WTC11 (cell line): ENCODE measurements at regions not wholly inside any gene's neighbourhood (a gene's known extent, or its start where the extent isn't known, plus 50 kb on each side); places are given as distances from the start of the nearest gene placed in this dataset.
A peak's percentile ranks its signal among the peaks of the same experiment; 100 is the strongest.

Source experiments
- ATAC-seq: fragments of 200-7000 bp; cut with Tn5 transposase; 2 replicates; pipeline ENCODE4 v1.10.0; 2021; ENCODE audit warnings: mild to moderate bottlenecking, moderate library complexity
- CTCF ChIA-PET: fragments of 300-600 bp; sonication (Branson Sonifier 250); formaldehyde crosslinking; loops from one replicate; lab custom pipeline; 2021; ENCODE audit warnings: antibody characterized with exemption; lab: Charles Lee
- POLR2A ChIA-PET: fragments of 350-600 bp; sonication (Branson Sonifier 250); formaldehyde crosslinking; loops from one replicate; lab custom pipeline; 2021; ENCODE audit warnings: antibody characterized with exemption; lab: Charles Lee
- DNase-seq: peaks from one replicate; pipeline ENCODE4 v3.0.0; 2021; ENCODE audit warnings: low spot score
- H3K27ac Mint-ChIP-seq: 2 replicates; pipeline ENCODE4 v1.8.0; 2021; ENCODE audit warnings: mixed read lengths
- H3K27me3 Mint-ChIP-seq: 2 replicates; pipeline ENCODE4 v1.8.0; 2021; ENCODE audit warnings: low read depth, mild to moderate bottlenecking, moderate library complexity, mixed read lengths
- H3K36me3 Mint-ChIP-seq: 2 replicates; pipeline ENCODE4 v1.8.0; 2021; ENCODE audit warnings: mixed read lengths
- H3K4me1 Mint-ChIP-seq: 2 replicates; pipeline ENCODE4 v1.8.0; 2022; ENCODE audit warnings: mixed read lengths
- H3K4me3 Mint-ChIP-seq: 2 replicates; pipeline ENCODE4 v1.8.0; 2021; ENCODE audit warnings: mild to moderate bottlenecking, moderate library complexity, mixed read lengths
- H3K9me3 Mint-ChIP-seq: 2 replicates; pipeline ENCODE4 v1.8.0; 2021; ENCODE audit warnings: mixed read lengths
- CDX4 ChIP-seq: fragments of 250-450 bp; sonication (Bioruptor Pico); IDR thresholded peaks from 2 replicates; pipeline ENCODE4 v1.9.0; 2021; ENCODE audit warnings: moderate library complexity, mild to moderate bottlenecking, inconsistent platforms, borderline replicate concordance
- ERG ChIP-seq: fragments of 250-450 bp; sonication (Bioruptor Pico); IDR thresholded peaks from 2 replicates; pipeline ENCODE4 v1.8.0; 2021; ENCODE audit warnings: mild to moderate bottlenecking
- FOXJ3 ChIP-seq: sonication (generic); formaldehyde crosslinking; IDR thresholded peaks from 2 replicates; pipeline ENCODE4 v1.9.0; 2021; ENCODE audit warnings: missing genetic modification reagents, mild to moderate bottlenecking, borderline replicate concordance
- MYBL2 ChIP-seq: sonication (generic); formaldehyde crosslinking; IDR thresholded peaks from 2 replicates; pipeline ENCODE4 v1.8.1; 2023; ENCODE audit warnings: mild to moderate bottlenecking, moderate library complexity, missing genetic modification reagents
- NFATC4 ChIP-seq: fragments of 250-450 bp; sonication (Bioruptor Pico); IDR thresholded peaks from 2 replicates; pipeline ENCODE4 v1.9.0; 2021; ENCODE audit warnings: mild to moderate bottlenecking
- NFE2L1 ChIP-seq: sonication (generic); formaldehyde crosslinking; IDR thresholded peaks from 2 replicates; pipeline ENCODE4 v1.8.1; 2023; ENCODE audit warnings: missing genetic modification reagents
- NFYB ChIP-seq: sonication (generic); formaldehyde crosslinking; conservative IDR thresholded peaks from 2 replicates; pipeline ENCODE4 v1.8.0; 2022; ENCODE audit warnings: low read depth, missing genetic modification reagents
- NR3C1 ChIP-seq: sonication (generic); formaldehyde crosslinking; conservative IDR thresholded peaks from 2 replicates; pipeline ENCODE4 v1.8.1; 2023; ENCODE audit warnings: low read depth, mild to moderate bottlenecking, missing genetic modification reagents
- PRDM15 ChIP-seq: sonication (generic); formaldehyde crosslinking; IDR thresholded peaks from 2 replicates; pipeline ENCODE4 v1.8.0; 2022; ENCODE audit warnings: missing genetic modification reagents
- PRRX2 ChIP-seq: fragments of 250-450 bp; sonication (Bioruptor Pico); IDR thresholded peaks from 2 replicates; pipeline ENCODE4 v1.8.0; 2021; ENCODE audit warnings: mild to moderate bottlenecking
- RELA ChIP-seq: sonication (generic); formaldehyde crosslinking; IDR thresholded peaks from 2 replicates; pipeline ENCODE4 v1.8.1; 2022; ENCODE audit warnings: missing genetic modification reagents, mild to moderate bottlenecking, borderline replicate concordance
- SP1 ChIP-seq: sonication (generic); formaldehyde crosslinking; conservative IDR thresholded peaks from 2 replicates; pipeline ENCODE4 v1.8.1; 2022; ENCODE audit warnings: missing genetic modification reagents
- TCF7 ChIP-seq: sonication (generic); formaldehyde crosslinking; IDR thresholded peaks from 2 replicates; pipeline ENCODE4 v1.8.0; 2022; ENCODE audit warnings: mild to moderate bottlenecking, low read depth, missing genetic modification reagents, moderate library complexity
- TEAD4 ChIP-seq: sonication (generic); formaldehyde crosslinking; IDR thresholded peaks from 2 replicates; pipeline ENCODE4 v1.8.0; 2022; ENCODE audit warnings: mild to moderate bottlenecking, missing genetic modification reagents
- USF1 ChIP-seq: sonication (generic); formaldehyde crosslinking; IDR thresholded peaks from 2 replicates; pipeline ENCODE4 v1.8.0; 2022; ENCODE audit warnings: mild to moderate bottlenecking, missing genetic modification reagents
- ZMAT4 ChIP-seq: fragments of 250-450 bp; sonication (Bioruptor Pico); IDR thresholded peaks from 2 replicates; pipeline ENCODE4 v1.9.0; 2021; ENCODE audit warnings: mild to moderate bottlenecking
- ZNF423 ChIP-seq: fragments of 250-450 bp; sonication (Bioruptor Pico); IDR thresholded peaks from 2 replicates; pipeline ENCODE4 v2.1.2; 2022; ENCODE audit warnings: mild to moderate bottlenecking, moderate library complexity
- ZNF532 ChIP-seq: fragments of 250-450 bp; sonication (Bioruptor Pico); IDR thresholded peaks from 2 replicates; pipeline ENCODE4 v1.9.0; 2021; ENCODE audit warnings: mild to moderate bottlenecking, borderline replicate concordance

- TF ChIP-seq ZNF532 (CRISPR knock-in tag): no peak
- TF ChIP-seq, all 79 proteins: peak for 0
Measured at GRCh38 chr10:86598151-86598550, 56.2 kb upstream of the OPN4 start (continued).

- Mint-ChIP-seq H3K27me3 (peaks cover 2% of the 10 kb centered on the region; the same call in 1 of the 2 replicates), H3K4me3 (no peak overlapping the region), H3K9me3 (no peaks in the 10 kb centered on the region), H3K36me3 (no peaks in the 10 kb centered on the region), H3K27ac (no peak overlapping the region), H3K4me1 (peaks cover 21% of the 10 kb centered on the region)
- POLR2A ChIA-PET: no interaction called here
- ATAC-seq: no peak
- DNase-seq: no peak
- TF ChIP-seq PRRX2 (CRISPR knock-in tag) (no peak), NFYB (CRISPR knock-in tag) (no peak), ZMAT4 (CRISPR knock-in tag) (no peak), ERG (CRISPR knock-in tag) (no peak)
- TF ChIP-seq, all 79 proteins: peak for 0
- CTCF ChIA-PET: interaction anchor here (1.0 to 1.7 kb wide), 2 partner anchors 14 to 199 kb away, joined by 3 to 6 read pairs; no protein-coding TSS in a partner anchor
Measured at GRCh38 chr10:86599041-86599440, 55.3 kb upstream of the OPN4 start.

GRCh38 chr10:86599729-86600128, 54.6 kb upstream of the OPN4 start:
- DNase-seq (peak; percentile 61), ATAC-seq (peak; percentile 99)
- H3K4me3 Mint-ChIP-seq: no peak overlapping the region
- no peaks in the 10 kb centered on the region for H3K9me3 Mint-ChIP-seq
- no peak overlapping the region for H3K27ac Mint-ChIP-seq
- H3K36me3 Mint-ChIP-seq: no peaks in the 10 kb centered on the region
- H3K4me1 Mint-ChIP-seq: peaks cover 21% of the 10 kb centered on the region
- CTCF ChIA-PET: interaction anchor here (1.0 to 1.7 kb wide), 2 partner anchors 14 to 32 kb away, joined by 3 to 6 read pairs; no protein-coding TSS in a partner anchor
- peaks cover 2% of the 10 kb centered on the region; the same call in 1 of the 2 replicates for H3K27me3 Mint-ChIP-seq
- no peak for TF ChIP-seq RELA (CRISPR knock-in tag)
- TF ChIP-seq CDX4: no peak
- no peak for TF ChIP-seq PRDM15
- POLR2A ChIA-PET: no interaction called here

GRCh38 chr10:86600296-86600695, 54.1 kb upstream of the OPN4 start:
- no peak overlapping the region for H3K27ac Mint-ChIP-seq
- H3K9me3 Mint-ChIP-seq: no peaks in the 10 kb centered on the region
- no peak for DNase-seq
- H3K27me3 Mint-ChIP-seq: peaks cover 2% of the 10 kb centered on the region; the same call in 1 of the 2 replicates
- ChIA-PET CTCF (interaction anchor here (1.0 to 1.7 kb wide), 2 partner anchors 15 to 31 kb away, joined by 3 to 6 read pairs; no protein-coding TSS in a partner anchor), POLR2A (no interaction called here)
- ATAC-seq: no peak
- H3K4me3 Mint-ChIP-seq: no peak overlapping the region; the same call in 1 of the 2 replicates
- no peaks in the 10 kb centered on the region for H3K36me3 Mint-ChIP-seq
- H3K4me1 Mint-ChIP-seq: peaks cover 21% of the 10 kb centered on the region
- TF ChIP-seq NR3C1 (CRISPR knock-in tag) (no peak), ZMAT4 (CRISPR knock-in tag) (no peak), FOXJ3 (CRISPR knock-in tag) (no peak), NFATC4 (no peak), NFE2L1 (CRISPR knock-in tag) (no peak), RELA (CRISPR knock-in tag) (no peak), MYBL2 (CRISPR knock-in tag) (no peak), TEAD4 (CRISPR knock-in tag) (no peak), SP1 (CRISPR knock-in tag) (no peak), TCF7 (CRISPR knock-in tag) (no peak), USF1 (CRISPR knock-in tag) (no peak), ZNF423 (CRISPR knock-in tag) (no peak)
